Type B pancreatic cell (in vitro differentiated cells): ENCODE measurements at regions not wholly inside any gene's neighbourhood (a gene's known extent, or its start where the extent isn't known, plus 50 kb on each side); places are given as distances from the start of the nearest gene placed in this dataset.

ENCODE experiments used
- DNase-seq: peaks from one replicate; pipeline ENCODE4 v3.0.0; 2021; ENCODE audit warnings: mixed read lengths; ENCODE audit not compliant: unreplicated experiment; ENCODE audit errors: extremely low spot score
- H3K27ac Mint-ChIP-seq: 2 replicates; pipeline ENCODE4 v1.8.0; 2021; ENCODE audit warnings: mild to moderate bottlenecking, mixed read lengths
- H3K27me3 Mint-ChIP-seq: 2 replicates; pipeline ENCODE4 v1.8.0; 2021; ENCODE audit warnings: mixed read lengths
- H3K36me3 Mint-ChIP-seq: 2 replicates; pipeline ENCODE4 v1.8.0; 2021; ENCODE audit warnings: mixed read lengths
- H3K4me1 Mint-ChIP-seq: one replicate; pipeline ENCODE4 v1.8.0; 2021; ENCODE audit warnings: mixed read lengths; ENCODE audit not compliant: unreplicated experiment
- H3K4me3 Mint-ChIP-seq: 2 replicates; pipeline ENCODE4 v1.8.0; 2021; ENCODE audit warnings: mild to moderate bottlenecking, mixed read lengths
- H3K9me3 Mint-ChIP-seq: 2 replicates; pipeline ENCODE4 v1.8.0; 2021; ENCODE audit warnings: mixed read lengths
- TF ChIP-seq, protein P1 (sequence below): fragments of 200-600 bp; sonication (generic); conservative IDR thresholded peaks from 2 replicates; pipeline ENCODE4 v1.5.0; 2021; ENCODE audit warnings: antibody characterized with exemption, mild to moderate bottlenecking

GRCh38 chr7:13282377-13282980 lies 595.0 kb downstream of the ARL4A start:
- H3K4me1 Mint-ChIP-seq: no peaks in the 10 kb centered on the region
- H3K9me3 Mint-ChIP-seq: peaks cover 5% of the 10 kb centered on the region
- TF ChIP-seq, protein P1, sequence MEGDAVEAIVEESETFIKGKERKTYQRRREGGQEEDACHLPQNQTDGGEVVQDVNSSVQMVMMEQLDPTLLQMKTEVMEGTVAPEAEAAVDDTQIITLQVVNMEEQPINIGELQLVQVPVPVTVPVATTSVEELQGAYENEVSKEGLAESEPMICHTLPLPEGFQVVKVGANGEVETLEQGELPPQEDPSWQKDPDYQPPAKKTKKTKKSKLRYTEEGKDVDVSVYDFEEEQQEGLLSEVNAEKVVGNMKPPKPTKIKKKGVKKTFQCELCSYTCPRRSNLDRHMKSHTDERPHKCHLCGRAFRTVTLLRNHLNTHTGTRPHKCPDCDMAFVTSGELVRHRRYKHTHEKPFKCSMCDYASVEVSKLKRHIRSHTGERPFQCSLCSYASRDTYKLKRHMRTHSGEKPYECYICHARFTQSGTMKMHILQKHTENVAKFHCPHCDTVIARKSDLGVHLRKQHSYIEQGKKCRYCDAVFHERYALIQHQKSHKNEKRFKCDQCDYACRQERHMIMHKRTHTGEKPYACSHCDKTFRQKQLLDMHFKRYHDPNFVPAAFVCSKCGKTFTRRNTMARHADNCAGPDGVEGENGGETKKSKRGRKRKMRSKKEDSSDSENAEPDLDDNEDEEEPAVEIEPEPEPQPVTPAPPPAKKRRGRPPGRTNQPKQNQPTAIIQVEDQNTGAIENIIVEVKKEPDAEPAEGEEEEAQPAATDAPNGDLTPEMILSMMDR: peak; percentile 76
- H3K27me3 Mint-ChIP-seq: peaks cover 3% of the 10 kb centered on the region
- no peak overlapping the region for H3K27ac Mint-ChIP-seq
- DNase-seq: no peak
- H3K4me3 Mint-ChIP-seq: no peak overlapping the region
- no peaks in the 10 kb centered on the region for H3K36me3 Mint-ChIP-seq

- no peak overlapping the region for H3K27ac Mint-ChIP-seq
- peaks cover 19% of the 10 kb centered on the region for H3K27me3 Mint-ChIP-seq
- H3K9me3 Mint-ChIP-seq: peaks cover 5% of the 10 kb centered on the region
- no peaks in the 10 kb centered on the region for H3K36me3 Mint-ChIP-seq
- DNase-seq: no peak
- TF ChIP-seq, protein P1: no peak
- no peak overlapping the region for H3K4me3 Mint-ChIP-seq
- H3K4me1 Mint-ChIP-seq: no peaks in the 10 kb centered on the region
Observed at GRCh38 chr7:13286916-13287315, 599.5 kb downstream of the ARL4A start.

GRCh38 chr7:13288516-13288915 lies 601.1 kb downstream of the ARL4A start:
- peaks cover 5% of the 10 kb centered on the region for H3K9me3 Mint-ChIP-seq
- DNase-seq: no peak
- H3K4me1 Mint-ChIP-seq: peaks cover 1% of the 10 kb centered on the region
- TF ChIP-seq, protein P1: no peak
- peaks cover 21% of the 10 kb centered on the region for H3K27me3 Mint-ChIP-seq
- H3K36me3 Mint-ChIP-seq: no peaks in the 10 kb centered on the region
- no peak overlapping the region for H3K27ac Mint-ChIP-seq
- H3K4me3 Mint-ChIP-seq: no peak overlapping the region

- H3K36me3 Mint-ChIP-seq: no peaks in the 10 kb centered on the region
- no peak overlapping the region for H3K4me3 Mint-ChIP-seq
- TF ChIP-seq, protein P1: no peak
- H3K27ac Mint-ChIP-seq: no peak overlapping the region
- DNase-seq: no peak
- no peaks in the 10 kb centered on the region for H3K9me3 Mint-ChIP-seq
- peaks cover 24% of the 10 kb centered on the region for H3K27me3 Mint-ChIP-seq
- H3K4me1 Mint-ChIP-seq: peaks cover 3% of the 10 kb centered on the region
Observed at GRCh38 chr7:13290975-13291374, 603.5 kb downstream of the ARL4A start.

GRCh38 chr7:13293264-13294002 lies 606.0 kb downstream of the ARL4A start:
- no peak for DNase-seq
- Mint-ChIP-seq H3K9me3 (no peaks in the 10 kb centered on the region), H3K4me1 (peaks cover 3% of the 10 kb centered on the region), H3K27me3 (peaks cover 23% of the 10 kb centered on the region), H3K4me3 (no peak overlapping the region), H3K36me3 (no peaks in the 10 kb centered on the region), H3K27ac (no peak overlapping the region)
- TF ChIP-seq, protein P1: no peak
